ENCODE measurements at regions not wholly inside any gene's neighbourhood (a gene's known extent, or its start where the extent isn't known, plus 50 kb on each side); places are given as distances from the start of the nearest gene placed in this dataset.

GRCh38 chr5:93145767-93146166 is 435.3 kb downstream of the NR2F1-AS1 start:
- TF ChIP-seq CTCF (IDR thresholded peaks at IDR 0.05) = no peak
- no peak for TF ChIP-seq POLR2A (IDR thresholded peaks at IDR 0.05)
